ENCODE measurements at regions not wholly inside any gene's neighbourhood (a gene's known extent, or its start where the extent isn't known, plus 50 kb on each side); places are given as distances from the start of the nearest gene placed in this dataset.

DNA sequence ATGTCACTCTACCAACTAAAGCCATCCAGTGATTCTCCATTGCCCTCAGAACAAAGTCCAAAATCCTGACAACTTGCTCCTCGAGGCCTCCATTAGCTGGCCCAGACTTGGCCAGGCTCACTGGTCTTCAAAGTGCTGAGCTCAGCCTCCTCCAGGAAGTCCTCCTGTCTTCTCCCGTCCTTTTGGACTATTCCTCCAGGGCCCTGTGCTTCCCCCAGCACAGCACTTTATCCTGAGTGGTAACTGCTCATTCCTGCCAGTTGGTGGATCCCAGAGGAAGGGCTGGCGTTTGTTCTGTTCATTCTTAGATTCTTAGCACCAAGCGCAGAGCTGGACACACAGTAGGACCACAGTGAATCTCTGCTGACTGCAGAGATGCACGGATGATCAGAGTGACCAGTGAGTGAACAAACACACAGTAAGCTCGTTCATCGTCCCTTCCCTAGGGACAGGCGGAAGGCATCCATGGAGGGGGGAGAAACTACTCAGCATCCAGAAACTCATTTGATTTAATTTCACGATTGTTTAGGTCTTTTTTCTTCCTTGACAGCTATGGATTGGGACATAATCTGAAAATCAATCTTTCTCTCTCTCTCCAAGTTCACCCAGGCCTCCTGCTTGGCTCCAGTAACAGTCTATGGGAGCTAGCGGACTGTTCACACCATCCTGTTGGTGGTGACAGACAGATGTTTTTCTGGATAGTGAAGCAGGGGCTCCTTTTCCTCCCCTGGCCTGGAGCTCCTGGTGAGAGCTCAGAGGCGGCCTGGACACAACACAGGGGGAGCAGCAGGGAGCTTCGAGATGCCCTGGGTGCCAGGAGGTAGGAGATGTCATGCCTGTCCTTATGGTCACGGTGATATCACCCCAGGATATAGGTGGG, 180.2 kb downstream of the PTPRU start:
- TF ChIP-seq, protein P1, sequence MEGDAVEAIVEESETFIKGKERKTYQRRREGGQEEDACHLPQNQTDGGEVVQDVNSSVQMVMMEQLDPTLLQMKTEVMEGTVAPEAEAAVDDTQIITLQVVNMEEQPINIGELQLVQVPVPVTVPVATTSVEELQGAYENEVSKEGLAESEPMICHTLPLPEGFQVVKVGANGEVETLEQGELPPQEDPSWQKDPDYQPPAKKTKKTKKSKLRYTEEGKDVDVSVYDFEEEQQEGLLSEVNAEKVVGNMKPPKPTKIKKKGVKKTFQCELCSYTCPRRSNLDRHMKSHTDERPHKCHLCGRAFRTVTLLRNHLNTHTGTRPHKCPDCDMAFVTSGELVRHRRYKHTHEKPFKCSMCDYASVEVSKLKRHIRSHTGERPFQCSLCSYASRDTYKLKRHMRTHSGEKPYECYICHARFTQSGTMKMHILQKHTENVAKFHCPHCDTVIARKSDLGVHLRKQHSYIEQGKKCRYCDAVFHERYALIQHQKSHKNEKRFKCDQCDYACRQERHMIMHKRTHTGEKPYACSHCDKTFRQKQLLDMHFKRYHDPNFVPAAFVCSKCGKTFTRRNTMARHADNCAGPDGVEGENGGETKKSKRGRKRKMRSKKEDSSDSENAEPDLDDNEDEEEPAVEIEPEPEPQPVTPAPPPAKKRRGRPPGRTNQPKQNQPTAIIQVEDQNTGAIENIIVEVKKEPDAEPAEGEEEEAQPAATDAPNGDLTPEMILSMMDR (IDR thresholded peaks at IDR 0.05) = no peak
- TF ChIP-seq POLR2A (IDR thresholded peaks at IDR 0.05) = no peak
- no peak for TF ChIP-seq EP300 (IDR thresholded peaks at IDR 0.05)
